22Rv1 (cell line): ENCODE measurements at regions not wholly inside any gene's neighbourhood (a gene's known extent, or its start where the extent isn't known, plus 50 kb on each side); places are given as distances from the start of the nearest gene placed in this dataset.

ENCODE experiments used
- CTCF ChIP-seq: fragments of 450-650 bp; IDR thresholded peaks from 2 replicates; pipeline ENCODE4 v1.5.1; 2017; ENCODE audit warnings: mild to moderate bottlenecking
- ZFX ChIP-seq: fragments of 450-650 bp; IDR thresholded peaks from 2 replicates; pipeline ENCODE4 v1.6.1; 2017; ENCODE audit warnings: antibody characterized with exemption, borderline replicate concordance

DNA sequence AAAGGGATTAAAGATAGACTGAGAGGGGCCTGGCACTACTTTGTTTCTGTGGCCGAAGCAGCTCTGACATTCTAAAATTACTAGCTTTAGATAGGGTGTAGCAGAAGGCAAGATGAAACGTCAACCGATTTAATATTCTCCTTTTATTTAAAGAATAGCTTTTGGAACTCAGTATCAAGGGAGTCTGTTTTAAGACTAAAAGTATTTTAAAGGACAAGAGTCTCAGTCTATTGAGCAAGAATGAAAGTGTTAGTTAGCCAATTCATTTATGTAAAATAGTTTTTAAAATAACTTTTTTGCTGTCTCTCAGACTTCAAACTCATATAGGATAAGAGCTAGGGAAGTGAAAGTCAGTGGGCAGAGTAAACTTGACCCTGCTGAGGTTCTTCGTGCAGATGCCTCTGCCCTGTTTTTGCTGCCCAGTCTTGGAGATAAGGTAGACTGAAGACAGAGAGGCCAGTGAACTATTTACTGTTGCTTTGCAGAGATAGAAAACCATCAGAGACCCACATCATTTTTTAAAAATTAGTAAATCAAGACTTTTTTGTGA is 1090.9 kb downstream of the ROBO2 start:
- TF ChIP-seq CTCF (no peak), ZFX (no peak)
